Keratinocyte (primary cell): ENCODE measurements at regions not wholly inside any gene's neighbourhood (a gene's known extent, or its start where the extent isn't known, plus 50 kb on each side); places are given as distances from the start of the nearest gene placed in this dataset.

ENCODE experiments used
- CTCF ChIP-seq, 3 experiments: IDR thresholded peaks in 1 of 3; conservative IDR thresholded peaks in 1 of 3; optimal IDR thresholded peaks in 1 of 3; 2 replicates in 2 of 3; 3 replicates in 1 of 3; pipeline versions ENCODE3 to v1.5.1; 2011; ENCODE audit warnings: low read length in 3 of 3, mild to moderate bottlenecking in 3 of 3, moderate library complexity in 2 of 3, control low read depth in 1 of 3, inconsistent platforms in 1 of 3; ENCODE audit not compliant: insufficient read depth in 2 of 3; ENCODE audit errors: extremely low read depth in 1 of 3
- EZH2 ChIP-seq: IDR thresholded peaks from one replicate; pipeline ENCODE4 v1.6.1; 2012; ENCODE audit warnings: inconsistent platforms, mild to moderate bottlenecking, low read length, moderate library complexity

GRCh38 chr20:39195582-39196021 is 233.5 kb downstream of the DHX35 start:
- TF ChIP-seq CTCF (optimal IDR thresholded peaks at IDR 0.05 in 1 of 3, IDR thresholded peaks at IDR 0.05 in 1 of 3, conservative IDR thresholded peaks at IDR 0.05 in 1 of 3; ENCODE audit: extremely low read depth in 1 of 3, insufficient read depth in 2 of 3, low read length in 3 of 3) (no peak), EZH2 (no peak)
